ENCODE measurements at regions not wholly inside any gene's neighbourhood (a gene's known extent, or its start where the extent isn't known, plus 50 kb on each side); places are given as distances from the start of the nearest gene placed in this dataset.

DNA sequence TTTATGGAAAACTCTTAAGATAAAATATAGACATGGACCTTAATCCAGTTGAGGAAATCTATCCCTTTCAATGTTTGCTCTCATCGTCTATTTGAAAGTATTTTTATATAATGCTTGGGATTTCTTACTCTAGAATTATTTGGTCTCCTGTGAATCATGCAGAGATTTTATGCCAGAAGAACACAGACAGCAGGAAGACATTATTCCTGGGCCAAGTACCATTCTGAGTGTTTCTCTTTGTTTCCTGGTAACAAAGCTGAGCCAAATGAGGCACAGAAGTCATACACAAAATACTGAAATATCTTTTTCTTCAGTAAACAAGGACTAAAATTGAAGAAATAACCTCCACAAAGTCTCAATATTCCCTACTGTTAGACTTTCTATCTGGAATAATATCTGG is 538.2 kb upstream of the EYS start:
- Mint-ChIP-seq H3K4me3 (no peak overlapping the region), H3K27ac (no peak overlapping the region), H3K36me3 (no peaks in the 10 kb centered on the region), H3K4me1 (ENCODE audit: unreplicated experiment) (no peaks in the 10 kb centered on the region), H3K9me3 (no peaks in the 10 kb centered on the region), H3K27me3 (no peaks in the 10 kb centered on the region)
- TF ChIP-seq, protein P1, sequence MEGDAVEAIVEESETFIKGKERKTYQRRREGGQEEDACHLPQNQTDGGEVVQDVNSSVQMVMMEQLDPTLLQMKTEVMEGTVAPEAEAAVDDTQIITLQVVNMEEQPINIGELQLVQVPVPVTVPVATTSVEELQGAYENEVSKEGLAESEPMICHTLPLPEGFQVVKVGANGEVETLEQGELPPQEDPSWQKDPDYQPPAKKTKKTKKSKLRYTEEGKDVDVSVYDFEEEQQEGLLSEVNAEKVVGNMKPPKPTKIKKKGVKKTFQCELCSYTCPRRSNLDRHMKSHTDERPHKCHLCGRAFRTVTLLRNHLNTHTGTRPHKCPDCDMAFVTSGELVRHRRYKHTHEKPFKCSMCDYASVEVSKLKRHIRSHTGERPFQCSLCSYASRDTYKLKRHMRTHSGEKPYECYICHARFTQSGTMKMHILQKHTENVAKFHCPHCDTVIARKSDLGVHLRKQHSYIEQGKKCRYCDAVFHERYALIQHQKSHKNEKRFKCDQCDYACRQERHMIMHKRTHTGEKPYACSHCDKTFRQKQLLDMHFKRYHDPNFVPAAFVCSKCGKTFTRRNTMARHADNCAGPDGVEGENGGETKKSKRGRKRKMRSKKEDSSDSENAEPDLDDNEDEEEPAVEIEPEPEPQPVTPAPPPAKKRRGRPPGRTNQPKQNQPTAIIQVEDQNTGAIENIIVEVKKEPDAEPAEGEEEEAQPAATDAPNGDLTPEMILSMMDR (conservative IDR thresholded peaks at IDR 0.05): no peak
- DNase-seq (ENCODE audit: extremely low spot score, unreplicated experiment): no peak

DNA sequence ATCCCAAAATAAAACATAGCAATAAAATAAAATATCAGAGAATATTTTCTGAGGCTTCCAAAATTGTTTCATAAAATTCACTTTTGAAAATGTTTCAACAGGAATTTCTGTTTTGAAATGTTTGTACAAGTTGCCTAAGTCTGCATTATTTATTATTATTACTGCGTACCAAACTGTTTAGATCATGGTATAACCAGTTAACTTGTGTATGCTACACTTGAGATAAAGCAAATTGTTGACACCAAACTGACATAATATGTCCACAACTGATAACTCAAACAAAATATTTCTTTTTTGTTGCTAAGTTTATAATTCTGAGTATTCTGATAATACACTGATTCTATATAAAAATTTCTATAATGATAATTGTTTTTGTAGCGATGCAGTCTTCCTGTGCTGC is 531.8 kb upstream of the EYS start:
- DNase-seq (ENCODE audit: extremely low spot score, unreplicated experiment): no peak
- Mint-ChIP-seq H3K36me3 (no peaks in the 10 kb centered on the region), H3K4me3 (no peak overlapping the region), H3K4me1 (ENCODE audit: unreplicated experiment) (no peaks in the 10 kb centered on the region), H3K27me3 (no peaks in the 10 kb centered on the region), H3K27ac (no peak overlapping the region), H3K9me3 (no peaks in the 10 kb centered on the region)
- TF ChIP-seq, protein P1 (conservative IDR thresholded peaks at IDR 0.05): no peak

DNA sequence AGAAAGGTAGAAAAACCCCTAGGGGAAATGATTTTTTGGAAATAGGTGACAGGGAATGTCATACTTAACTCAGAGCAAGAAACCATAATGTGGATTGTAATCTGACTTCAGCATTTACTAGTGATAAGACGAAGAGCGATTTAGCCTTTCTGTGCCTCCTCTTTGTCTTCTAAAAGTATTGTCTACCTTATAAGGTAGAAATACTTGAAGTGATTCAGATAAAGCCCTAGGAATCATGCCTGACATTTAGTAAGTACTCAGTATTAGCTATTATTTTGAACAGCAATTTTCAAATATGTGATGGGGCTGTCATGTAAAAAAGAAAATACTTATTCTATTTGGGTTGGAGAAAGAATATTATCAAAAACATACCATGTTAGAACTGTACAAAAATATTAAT is 525.9 kb upstream of the EYS start:
- TF ChIP-seq, protein P1 (conservative IDR thresholded peaks at IDR 0.05): no peak
- Mint-ChIP-seq H3K4me3 (no peak overlapping the region), H3K27ac (no peak overlapping the region), H3K27me3 (no peaks in the 10 kb centered on the region), H3K9me3 (no peaks in the 10 kb centered on the region), H3K36me3 (no peaks in the 10 kb centered on the region), H3K4me1 (ENCODE audit: unreplicated experiment) (no peaks in the 10 kb centered on the region)
- DNase-seq (ENCODE audit: extremely low spot score, unreplicated experiment): no peak

DNA sequence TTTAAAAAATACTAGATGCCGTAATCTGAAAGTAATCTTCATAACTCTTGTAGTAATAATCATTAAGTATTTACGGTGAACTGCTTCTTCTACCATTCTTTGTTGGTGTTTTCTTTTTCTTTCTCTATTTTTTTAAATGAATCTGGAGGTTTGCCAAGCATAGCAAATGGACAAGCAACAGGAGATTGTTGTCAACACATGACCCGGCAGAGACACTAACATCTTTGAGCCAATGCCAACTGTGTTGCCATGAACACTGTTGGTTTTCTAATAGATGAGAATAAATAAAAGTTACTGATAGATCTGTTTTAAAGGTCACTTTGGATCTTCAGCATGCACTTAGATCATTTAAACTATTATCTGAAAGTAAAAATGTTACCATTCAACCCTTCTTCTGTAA is 523.6 kb upstream of the EYS start:
- TF ChIP-seq, protein P1 (conservative IDR thresholded peaks at IDR 0.05): no peak
- Mint-ChIP-seq H3K4me3 (no peak overlapping the region), H3K27me3 (no peaks in the 10 kb centered on the region), H3K4me1 (ENCODE audit: unreplicated experiment) (no peaks in the 10 kb centered on the region), H3K36me3 (no peaks in the 10 kb centered on the region), H3K27ac (no peak overlapping the region), H3K9me3 (no peaks in the 10 kb centered on the region)
- DNase-seq (ENCODE audit: extremely low spot score, unreplicated experiment): no peak

DNA sequence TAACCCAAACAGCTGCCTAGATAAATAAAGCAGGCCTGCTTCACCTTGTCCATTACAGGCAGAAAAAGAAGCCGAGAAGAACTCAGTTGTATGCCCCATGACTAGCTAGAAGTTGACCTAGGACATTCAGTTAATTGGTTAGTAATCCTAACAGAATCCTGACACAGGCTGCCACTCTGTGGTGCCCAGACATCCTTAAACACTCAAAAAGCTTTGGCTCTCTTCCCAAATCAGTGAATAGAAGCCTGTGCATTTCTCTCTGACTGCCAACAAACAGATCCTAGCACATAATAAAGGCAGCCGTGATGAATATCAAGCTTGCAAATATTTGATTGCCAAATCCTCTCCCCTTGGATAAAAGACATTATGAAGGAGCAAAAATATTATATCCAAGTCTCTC is 519.1 kb upstream of the EYS start:
- DNase-seq (ENCODE audit: extremely low spot score, unreplicated experiment): no peak
- peak overlapping the region; percentile 2 for H3K4me3 Mint-ChIP-seq
- no peaks in the 10 kb centered on the region for H3K4me1 Mint-ChIP-seq (ENCODE audit: unreplicated experiment)
- no peak overlapping the region for H3K27ac Mint-ChIP-seq
- H3K36me3 Mint-ChIP-seq: no peaks in the 10 kb centered on the region
- no peaks in the 10 kb centered on the region for H3K27me3 Mint-ChIP-seq
- TF ChIP-seq, protein P1 (conservative IDR thresholded peaks at IDR 0.05): no peak
- no peaks in the 10 kb centered on the region for H3K9me3 Mint-ChIP-seq

DNA sequence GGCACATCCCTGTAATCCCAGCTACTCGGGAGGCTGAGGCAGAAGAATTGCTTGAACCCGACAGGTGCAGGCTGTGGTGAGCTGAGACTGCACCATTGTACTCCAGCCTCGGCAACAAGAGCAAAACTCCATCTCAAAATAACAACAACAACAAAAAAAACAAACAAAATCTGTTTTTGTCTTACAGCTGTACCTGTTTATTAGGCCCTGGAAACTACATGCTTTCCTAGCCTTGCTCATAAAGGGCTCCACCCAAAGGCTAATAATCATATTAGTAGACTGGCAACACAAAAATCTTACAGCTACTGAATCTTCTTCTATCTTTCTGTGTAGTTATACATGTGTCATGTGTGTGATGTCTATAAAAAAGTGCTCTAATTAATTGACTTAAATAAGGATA is 503.9 kb upstream of the EYS start:
- H3K36me3 Mint-ChIP-seq: no peaks in the 10 kb centered on the region
- TF ChIP-seq, protein P1 (conservative IDR thresholded peaks at IDR 0.05): no peak
- no peaks in the 10 kb centered on the region for H3K27me3 Mint-ChIP-seq
- H3K4me3 Mint-ChIP-seq: no peak overlapping the region
- no peaks in the 10 kb centered on the region for H3K4me1 Mint-ChIP-seq (ENCODE audit: unreplicated experiment)
- no peak for DNase-seq (ENCODE audit: extremely low spot score, unreplicated experiment)
- no peak overlapping the region for H3K27ac Mint-ChIP-seq
- H3K9me3 Mint-ChIP-seq: peaks cover 8% of the 10 kb centered on the region
